Endothelial cell (in vitro differentiated cells): ENCODE measurements at regions not wholly inside any gene's neighbourhood (a gene's known extent, or its start where the extent isn't known, plus 50 kb on each side); places are given as distances from the start of the nearest gene placed in this dataset.

ENCODE experiments used
- DNase-seq: peaks from one replicate; pipeline ENCODE4 v3.0.0; 2021; ENCODE audit warnings: low spot score
- H3K27ac Mint-ChIP-seq: one replicate; pipeline ENCODE4 v1.8.0; 2021; ENCODE audit warnings: mixed read lengths, inconsistent platforms; ENCODE audit not compliant: unreplicated experiment
- H3K27me3 Mint-ChIP-seq: one replicate; pipeline ENCODE4 v1.8.0; 2021; ENCODE audit warnings: mild to moderate bottlenecking, moderate library complexity, mixed read lengths, inconsistent platforms; ENCODE audit not compliant: unreplicated experiment
- H3K36me3 Mint-ChIP-seq: one replicate; pipeline ENCODE4 v1.8.0; 2021; ENCODE audit warnings: mild to moderate bottlenecking, low read depth, mixed read lengths, inconsistent platforms; ENCODE audit not compliant: unreplicated experiment
- H3K4me1 Mint-ChIP-seq: one replicate; pipeline ENCODE4 v1.8.0; 2021; ENCODE audit warnings: mild to moderate bottlenecking, mixed read lengths, inconsistent platforms; ENCODE audit not compliant: unreplicated experiment
- H3K4me3 Mint-ChIP-seq: one replicate; pipeline ENCODE4 v1.8.0; 2021; ENCODE audit warnings: mild to moderate bottlenecking, mixed read lengths, inconsistent platforms; ENCODE audit not compliant: unreplicated experiment
- H3K9me3 Mint-ChIP-seq: one replicate; pipeline ENCODE4 v1.8.0; 2021; ENCODE audit warnings: mixed read lengths, inconsistent platforms; ENCODE audit not compliant: unreplicated experiment
- TF ChIP-seq, protein P1 (sequence below): fragments of 200-600 bp; sonication (generic); IDR thresholded peaks from one replicate; pipeline ENCODE4 v1.5.0; 2021; ENCODE audit warnings: antibody characterized with exemption; ENCODE audit not compliant: unreplicated experiment

DNA sequence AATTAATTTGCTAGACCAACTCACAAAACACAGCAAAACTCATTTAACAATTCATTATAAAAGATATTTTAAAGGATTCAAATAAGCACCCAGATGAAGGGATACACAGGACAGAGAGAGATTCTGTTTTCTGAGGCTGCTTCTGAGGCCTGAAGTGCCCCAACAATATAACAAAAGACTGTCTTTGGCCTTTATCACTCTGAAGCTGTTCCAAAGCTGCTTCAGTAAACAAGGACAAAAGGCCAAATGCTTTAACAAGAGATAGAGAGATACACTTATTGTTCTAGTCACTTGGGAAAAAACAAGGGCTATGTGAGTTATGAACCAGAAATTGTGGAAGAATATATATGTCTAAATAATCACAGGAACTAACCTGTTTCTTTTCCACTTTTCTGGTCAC is 223.7 kb downstream of the CXCL12 start:
- Mint-ChIP-seq H3K27me3 (no peaks in the 10 kb centered on the region), H3K4me1 (no peaks in the 10 kb centered on the region), H3K27ac (no peak overlapping the region), H3K4me3 (no peak overlapping the region), H3K36me3 (no peaks in the 10 kb centered on the region), H3K9me3 (no peaks in the 10 kb centered on the region)
- TF ChIP-seq, protein P1, sequence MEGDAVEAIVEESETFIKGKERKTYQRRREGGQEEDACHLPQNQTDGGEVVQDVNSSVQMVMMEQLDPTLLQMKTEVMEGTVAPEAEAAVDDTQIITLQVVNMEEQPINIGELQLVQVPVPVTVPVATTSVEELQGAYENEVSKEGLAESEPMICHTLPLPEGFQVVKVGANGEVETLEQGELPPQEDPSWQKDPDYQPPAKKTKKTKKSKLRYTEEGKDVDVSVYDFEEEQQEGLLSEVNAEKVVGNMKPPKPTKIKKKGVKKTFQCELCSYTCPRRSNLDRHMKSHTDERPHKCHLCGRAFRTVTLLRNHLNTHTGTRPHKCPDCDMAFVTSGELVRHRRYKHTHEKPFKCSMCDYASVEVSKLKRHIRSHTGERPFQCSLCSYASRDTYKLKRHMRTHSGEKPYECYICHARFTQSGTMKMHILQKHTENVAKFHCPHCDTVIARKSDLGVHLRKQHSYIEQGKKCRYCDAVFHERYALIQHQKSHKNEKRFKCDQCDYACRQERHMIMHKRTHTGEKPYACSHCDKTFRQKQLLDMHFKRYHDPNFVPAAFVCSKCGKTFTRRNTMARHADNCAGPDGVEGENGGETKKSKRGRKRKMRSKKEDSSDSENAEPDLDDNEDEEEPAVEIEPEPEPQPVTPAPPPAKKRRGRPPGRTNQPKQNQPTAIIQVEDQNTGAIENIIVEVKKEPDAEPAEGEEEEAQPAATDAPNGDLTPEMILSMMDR, result no peak
- no peak for DNase-seq

DNA sequence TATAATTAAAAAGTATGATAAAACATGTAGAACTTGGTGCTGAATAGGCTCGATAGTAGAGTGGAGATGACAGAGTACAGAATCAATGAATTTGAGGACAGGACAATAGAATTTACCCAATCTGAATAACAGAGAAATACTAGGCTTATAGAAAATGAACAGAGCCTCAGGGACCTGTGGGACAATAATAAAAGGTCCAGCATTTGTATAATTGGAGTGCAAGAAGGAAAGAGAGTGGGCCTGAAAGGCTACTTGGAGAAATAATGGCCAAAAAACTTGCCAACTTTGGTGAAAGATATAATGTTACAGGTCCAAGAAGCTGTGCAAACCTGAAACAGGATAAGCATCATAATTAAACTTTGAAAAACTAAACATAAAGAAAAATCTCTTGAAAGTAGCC is 227.3 kb downstream of the CXCL12 start:
- H3K27ac Mint-ChIP-seq, result no peak overlapping the region
- H3K4me3 Mint-ChIP-seq, result no peak overlapping the region
- H3K36me3 Mint-ChIP-seq, result no peaks in the 10 kb centered on the region

DNA sequence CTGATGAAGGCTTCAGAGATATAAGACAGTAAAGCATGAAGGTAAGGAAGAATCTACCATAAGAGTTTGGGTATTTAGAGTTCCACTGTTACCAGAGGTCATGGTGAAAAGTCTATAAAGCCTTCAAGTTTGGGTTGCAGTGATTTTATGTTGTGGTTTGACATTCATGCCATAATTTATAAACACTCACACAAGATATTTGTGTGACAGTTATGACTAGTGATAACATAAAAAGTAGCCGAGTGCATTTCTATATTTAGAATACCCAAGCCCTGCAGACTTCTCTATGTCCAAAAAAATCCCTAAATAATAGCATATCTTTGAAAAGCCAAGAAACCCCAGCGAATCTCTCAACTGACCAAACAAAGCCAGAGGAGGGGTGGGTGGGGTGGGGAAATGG is 229.9 kb downstream of the CXCL12 start:
- Mint-ChIP-seq H3K4me3 (no peak overlapping the region), H3K27me3 (no peaks in the 10 kb centered on the region), H3K36me3 (peaks cover 4% of the 10 kb centered on the region), H3K27ac (no peak overlapping the region), H3K4me1 (no peaks in the 10 kb centered on the region), H3K9me3 (peaks cover 8% of the 10 kb centered on the region)
- no peak for DNase-seq
- TF ChIP-seq, protein P1, result no peak

More for the DNA sequence above, 227.3 kb downstream of the CXCL12 start:
- TF ChIP-seq, protein P1, result no peak
- Mint-ChIP-seq H3K27me3 (no peaks in the 10 kb centered on the region), H3K4me1 (no peaks in the 10 kb centered on the region), H3K9me3 (peaks cover 1% of the 10 kb centered on the region)
- DNase-seq, result no peak

DNA sequence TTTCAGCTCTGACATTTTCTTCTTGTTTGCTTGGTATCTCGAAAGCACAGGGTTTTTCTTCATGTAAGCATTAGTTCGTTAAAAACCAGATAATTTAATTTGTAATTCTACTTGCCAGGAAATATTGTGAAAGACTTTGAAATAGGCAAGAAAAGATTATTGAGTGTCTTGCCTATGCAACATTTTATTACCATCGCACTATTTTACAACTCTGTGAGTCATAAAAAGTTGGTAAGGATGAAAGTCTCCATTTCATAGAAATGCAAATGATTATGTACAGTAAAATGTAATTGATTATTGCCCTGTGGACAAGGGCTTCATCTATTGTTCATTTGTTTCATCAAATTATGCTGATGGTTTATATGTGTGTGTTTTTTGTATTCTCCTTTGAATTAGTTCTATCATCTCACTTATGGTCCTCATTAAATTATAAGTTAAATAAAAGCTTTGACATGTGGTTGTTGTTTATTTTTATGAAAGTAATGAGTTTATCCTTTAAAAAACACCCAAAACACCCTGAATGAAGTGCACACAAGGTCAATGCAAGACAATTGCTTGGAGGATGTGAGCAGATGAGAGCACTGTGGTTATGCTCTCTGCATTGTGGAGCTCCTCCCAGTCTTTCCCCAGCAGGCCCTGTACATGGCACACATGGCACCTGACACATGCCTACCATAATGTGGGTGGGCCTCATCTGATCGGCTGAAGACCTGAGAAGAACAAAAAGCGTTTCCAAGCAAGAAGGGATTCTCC is 230.8 kb downstream of the CXCL12 start:
- H3K4me3 Mint-ChIP-seq, result no peak overlapping the region
- H3K36me3 Mint-ChIP-seq, result peaks cover 4% of the 10 kb centered on the region
- H3K27me3 Mint-ChIP-seq, result no peaks in the 10 kb centered on the region
- no peak overlapping the region for H3K27ac Mint-ChIP-seq
- no peaks in the 10 kb centered on the region for H3K4me1 Mint-ChIP-seq
- DNase-seq, result no peak
- TF ChIP-seq, protein P1, result no peak
- peaks cover 8% of the 10 kb centered on the region for H3K9me3 Mint-ChIP-seq

DNA sequence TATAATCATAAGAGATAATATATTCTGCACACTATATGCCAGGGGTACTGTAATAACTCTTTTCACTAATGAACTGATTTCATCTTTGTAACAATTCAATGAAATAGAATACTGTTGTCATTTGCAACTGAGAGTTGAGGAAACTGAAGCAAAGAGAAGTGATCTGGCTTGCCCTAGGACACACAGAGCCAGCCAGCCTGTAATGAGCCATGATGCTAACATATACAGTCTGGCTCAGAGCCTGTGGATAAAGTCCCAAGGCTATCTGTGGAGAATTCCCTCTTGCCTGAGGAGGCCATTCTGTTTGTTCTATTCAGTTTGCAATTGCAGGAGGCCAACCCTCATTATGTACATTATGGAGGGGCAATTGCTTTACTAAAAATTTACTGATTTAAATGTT is 241.3 kb downstream of the CXCL12 start:
- Mint-ChIP-seq H3K4me1 (no peaks in the 10 kb centered on the region), H3K27me3 (no peaks in the 10 kb centered on the region), H3K27ac (no peak overlapping the region), H3K36me3 (no peaks in the 10 kb centered on the region), H3K9me3 (peaks cover 6% of the 10 kb centered on the region), H3K4me3 (no peak overlapping the region)
- TF ChIP-seq, protein P1, result no peak
- no peak for DNase-seq
